K562 (cell line): ENCODE measurements at regions not wholly inside any gene's neighbourhood (a gene's known extent, or its start where the extent isn't known, plus 50 kb on each side); places are given as distances from the start of the nearest gene placed in this dataset.

Source experiments
- ATF3 ChIP-seq, 2 experiments: fragments of 450-650 bp in 1 of 2; sonication (generic) in 1 of 2; formaldehyde crosslinking in 1 of 2; IDR thresholded peaks in 1 of 2; conservative IDR thresholded peaks in 1 of 2; 2 replicates each; pipeline versions ENCODE4 v1.6.1 to v1.8.1; 2016 to 2023; ENCODE audit warnings: mild to moderate bottlenecking in 2 of 2, moderate library complexity in 2 of 2, inconsistent platforms in 1 of 2, missing genetic modification reagents in 1 of 2
- CEBPG ChIP-seq, 3 experiments: fragments of 200-800 bp in 1 of 3; sonication (Bioruptor generic) in 1 of 3; sonication (generic) in 1 of 3; formaldehyde crosslinking in 1 of 3; IDR thresholded peaks in 2 of 3; conservative IDR thresholded peaks in 1 of 3; 2 replicates each; pipeline versions ENCODE4 v1.6.1 to v1.8.0; 2016 to 2022; ENCODE audit warnings: missing compliant biosample characterization in 2 of 3, missing genetic modification characterization in 2 of 3, mild to moderate bottlenecking in 1 of 3, missing genetic modification reagents in 1 of 3
- ESRRA ChIP-seq: fragments of 450-650 bp; IDR thresholded peaks from 2 replicates; pipeline ENCODE4 v1.6.1; 2014; ENCODE audit warnings: low read depth, mild to moderate bottlenecking, moderate library complexity, borderline replicate concordance
- GTF2B ChIP-seq: IDR thresholded peaks from 2 replicates; pipeline ENCODE4 v1.6.1; 2011; ENCODE audit not compliant: insufficient read length; ENCODE audit errors: extremely low read depth
- HNRNPK ChIP-seq: fragments of 200-400 bp; formaldehyde crosslinking; IDR thresholded peaks from one replicate; pipeline ENCODE4 v1.6.1; 2018; ENCODE audit warnings: mild to moderate bottlenecking, low read depth, low read length; ENCODE audit not compliant: poor library complexity, severe bottlenecking
- TFE3 ChIP-seq: fragments of 450-650 bp; formaldehyde crosslinking; IDR thresholded peaks from 2 replicates; pipeline ENCODE4 v1.4.0; 2020; ENCODE audit warnings: mild to moderate bottlenecking, mixed read lengths
- TRIM24 ChIP-seq, 2 experiments: fragments of 450-650 bp; IDR thresholded peaks; 2 replicates each; pipeline ENCODE4 v1.6.1; 2016
- ZNF592 ChIP-seq: fragments of 450-650 bp; IDR thresholded peaks from 2 replicates; pipeline ENCODE4 v1.6.1; 2017; ENCODE audit warnings: antibody characterized with exemption, mild to moderate bottlenecking
- TF ChIP-seq, protein P1 (sequence below): IDR thresholded peaks from 2 replicates; pipeline ENCODE4 v1.6.1; 2011; ENCODE audit warnings: borderline replicate concordance, low read depth, mild to moderate bottlenecking, moderate library complexity, low read length; ENCODE audit not compliant: insufficient read depth, poor library complexity, severe bottlenecking
- TF ChIP-seq, protein P2 (sequence below): fragments of 450-650 bp; formaldehyde crosslinking; IDR thresholded peaks from 2 replicates; pipeline ENCODE4 v1.4.0; 2020; ENCODE audit warnings: mild to moderate bottlenecking
- TF ChIP-seq, protein P3 (sequence below), 2 experiments: IDR thresholded peaks; 2 replicates each; pipeline ENCODE4 v1.6.1; 2012; ENCODE audit warnings: improper control_type of control experiment in 2 of 2, low read depth in 2 of 2, low read length in 2 of 2, borderline replicate concordance in 1 of 2

DNA sequence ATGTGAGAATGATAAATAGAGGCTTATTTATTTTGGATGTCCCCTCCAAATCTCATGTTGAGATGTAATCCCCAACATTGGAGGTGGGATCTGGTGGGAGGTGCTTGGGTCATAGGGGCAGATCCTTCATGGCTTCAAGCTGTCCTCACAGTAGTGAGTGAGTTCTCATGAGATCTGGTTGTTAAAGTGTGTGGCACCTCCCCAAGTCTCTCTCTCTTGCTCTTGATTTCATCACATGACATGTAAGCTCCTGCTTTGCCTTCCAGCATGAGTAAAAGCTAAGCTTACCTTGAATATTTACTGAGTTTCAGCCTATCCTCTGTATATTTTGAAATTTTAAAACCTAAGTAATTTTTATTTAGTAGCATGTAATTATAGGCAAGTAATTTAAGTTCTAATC is 444.9 kb downstream of the ARL4A start (continued):
- TF ChIP-seq TFE3 (CRISPR knock-in tag) = peak; percentile 25; the same call in 1 of the 2 replicates
- peak; percentile 16; the same call in 1 of the 2 replicates for TF ChIP-seq ATF3 (IDR thresholded peaks at IDR 0.05)
- TF ChIP-seq ATF3 (CRISPR knock-in tag; conservative IDR thresholded peaks at IDR 0.05) = no peak
- TF ChIP-seq, protein P1, sequence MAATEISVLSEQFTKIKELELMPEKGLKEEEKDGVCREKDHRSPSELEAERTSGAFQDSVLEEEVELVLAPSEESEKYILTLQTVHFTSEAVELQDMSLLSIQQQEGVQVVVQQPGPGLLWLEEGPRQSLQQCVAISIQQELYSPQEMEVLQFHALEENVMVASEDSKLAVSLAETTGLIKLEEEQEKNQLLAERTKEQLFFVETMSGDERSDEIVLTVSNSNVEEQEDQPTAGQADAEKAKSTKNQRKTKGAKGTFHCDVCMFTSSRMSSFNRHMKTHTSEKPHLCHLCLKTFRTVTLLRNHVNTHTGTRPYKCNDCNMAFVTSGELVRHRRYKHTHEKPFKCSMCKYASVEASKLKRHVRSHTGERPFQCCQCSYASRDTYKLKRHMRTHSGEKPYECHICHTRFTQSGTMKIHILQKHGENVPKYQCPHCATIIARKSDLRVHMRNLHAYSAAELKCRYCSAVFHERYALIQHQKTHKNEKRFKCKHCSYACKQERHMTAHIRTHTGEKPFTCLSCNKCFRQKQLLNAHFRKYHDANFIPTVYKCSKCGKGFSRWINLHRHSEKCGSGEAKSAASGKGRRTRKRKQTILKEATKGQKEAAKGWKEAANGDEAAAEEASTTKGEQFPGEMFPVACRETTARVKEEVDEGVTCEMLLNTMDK = no peak
- TF ChIP-seq ESRRA = no peak
- TF ChIP-seq, protein P2, sequence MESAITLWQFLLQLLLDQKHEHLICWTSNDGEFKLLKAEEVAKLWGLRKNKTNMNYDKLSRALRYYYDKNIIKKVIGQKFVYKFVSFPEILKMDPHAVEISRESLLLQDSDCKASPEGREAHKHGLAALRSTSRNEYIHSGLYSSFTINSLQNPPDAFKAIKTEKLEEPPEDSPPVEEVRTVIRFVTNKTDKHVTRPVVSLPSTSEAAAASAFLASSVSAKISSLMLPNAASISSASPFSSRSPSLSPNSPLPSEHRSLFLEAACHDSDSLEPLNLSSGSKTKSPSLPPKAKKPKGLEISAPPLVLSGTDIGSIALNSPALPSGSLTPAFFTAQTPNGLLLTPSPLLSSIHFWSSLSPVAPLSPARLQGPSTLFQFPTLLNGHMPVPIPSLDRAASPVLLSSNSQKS (CRISPR knock-in tag) = no peak
- peak; percentile 30 to 60; a peak in 2 of 4 replicates for TF ChIP-seq TRIM24 (IDR thresholded peaks at IDR 0.05)
- TF ChIP-seq, protein P3, sequence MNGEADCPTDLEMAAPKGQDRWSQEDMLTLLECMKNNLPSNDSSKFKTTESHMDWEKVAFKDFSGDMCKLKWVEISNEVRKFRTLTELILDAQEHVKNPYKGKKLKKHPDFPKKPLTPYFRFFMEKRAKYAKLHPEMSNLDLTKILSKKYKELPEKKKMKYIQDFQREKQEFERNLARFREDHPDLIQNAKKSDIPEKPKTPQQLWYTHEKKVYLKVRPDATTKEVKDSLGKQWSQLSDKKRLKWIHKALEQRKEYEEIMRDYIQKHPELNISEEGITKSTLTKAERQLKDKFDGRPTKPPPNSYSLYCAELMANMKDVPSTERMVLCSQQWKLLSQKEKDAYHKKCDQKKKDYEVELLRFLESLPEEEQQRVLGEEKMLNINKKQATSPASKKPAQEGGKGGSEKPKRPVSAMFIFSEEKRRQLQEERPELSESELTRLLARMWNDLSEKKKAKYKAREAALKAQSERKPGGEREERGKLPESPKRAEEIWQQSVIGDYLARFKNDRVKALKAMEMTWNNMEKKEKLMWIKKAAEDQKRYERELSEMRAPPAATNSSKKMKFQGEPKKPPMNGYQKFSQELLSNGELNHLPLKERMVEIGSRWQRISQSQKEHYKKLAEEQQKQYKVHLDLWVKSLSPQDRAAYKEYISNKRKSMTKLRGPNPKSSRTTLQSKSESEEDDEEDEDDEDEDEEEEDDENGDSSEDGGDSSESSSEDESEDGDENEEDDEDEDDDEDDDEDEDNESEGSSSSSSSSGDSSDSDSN (IDR thresholded peaks at IDR 0.05; ENCODE audit: borderline replicate concordance in 1 of 2, low read depth in 2 of 2, low read length in 2 of 2) = no peak
- no peak for TF ChIP-seq GTF2B
- TF ChIP-seq CEBPG (CRISPR knock-in tag; IDR thresholded peaks at IDR 0.05) = peak; percentile 9; the same call in 1 of the 2 replicates
- peak in 1 of 2 experiments; percentile 83; a peak in 2 of 4 replicates for TF ChIP-seq CEBPG (tag; conservative IDR thresholded peaks at IDR 0.05 in 1 of 2, IDR thresholded peaks at IDR 0.05 in 1 of 2)
- TF ChIP-seq ZNF592 = no peak
- TF ChIP-seq HNRNPK = no peak
